HUES48 (cell line): ENCODE measurements at regions not wholly inside any gene's neighbourhood (a gene's known extent, or its start where the extent isn't known, plus 50 kb on each side); places are given as distances from the start of the nearest gene placed in this dataset.

Experiments used
- H3K27ac ChIP-seq: one replicate; pipeline ENCODE4 v1.7.0; 2013; ENCODE audit warnings: low read depth, low read length, inconsistent platforms
- H3K27me3 ChIP-seq: 2 replicates; pipeline ENCODE4 v1.6.1; 2013; ENCODE audit warnings: mild to moderate bottlenecking, low read length; ENCODE audit not compliant: control insufficient read depth, insufficient read depth
- H3K36me3 ChIP-seq: 2 replicates; pipeline ENCODE4 v1.6.1; 2013; ENCODE audit warnings: low read length; ENCODE audit not compliant: control insufficient read depth, insufficient read depth
- H3K4me1 ChIP-seq: 2 replicates; pipeline ENCODE4 v1.6.1; 2013; ENCODE audit warnings: mild to moderate bottlenecking, low read length; ENCODE audit not compliant: control insufficient read depth, insufficient read depth
- H3K4me3 ChIP-seq: 2 replicates; pipeline ENCODE4 v1.5.1; 2013; ENCODE audit warnings: mild to moderate bottlenecking, low read depth, low read length
- H3K9ac ChIP-seq: 2 replicates; pipeline ENCODE4 v1.6.1; 2013; ENCODE audit warnings: mild to moderate bottlenecking, low read depth, low read length, moderate library complexity
- H3K9me3 ChIP-seq: 2 replicates; pipeline ENCODE4 v1.6.1; 2013; ENCODE audit warnings: low read length; ENCODE audit not compliant: control insufficient read depth, insufficient read depth

GRCh38 chr10:28374036-28374435 is 71.2 kb upstream of the MPP7 start:
- Histone ChIP-seq H3K36me3 (no peaks in the 10 kb centered on the region), H3K9me3 (no peaks in the 10 kb centered on the region), H3K9ac (no peak overlapping the region), H3K4me1 (no peaks in the 10 kb centered on the region), H3K27me3 (no peaks in the 10 kb centered on the region), H3K27ac (no peak overlapping the region), H3K4me3 (no peak overlapping the region)

GRCh38 chr10:28375399-28376354 is 72.8 kb upstream of the MPP7 start:
- Histone ChIP-seq H3K27ac (no peak overlapping the region), H3K36me3 (no peaks in the 10 kb centered on the region), H3K9ac (no peak overlapping the region), H3K9me3 (no peaks in the 10 kb centered on the region), H3K4me1 (no peaks in the 10 kb centered on the region), H3K4me3 (no peak overlapping the region), H3K27me3 (no peaks in the 10 kb centered on the region)

GRCh38 chr10:28378986-28379585 is 76.2 kb upstream of the MPP7 start:
- no peaks in the 10 kb centered on the region for H3K9me3 ChIP-seq

DNA sequence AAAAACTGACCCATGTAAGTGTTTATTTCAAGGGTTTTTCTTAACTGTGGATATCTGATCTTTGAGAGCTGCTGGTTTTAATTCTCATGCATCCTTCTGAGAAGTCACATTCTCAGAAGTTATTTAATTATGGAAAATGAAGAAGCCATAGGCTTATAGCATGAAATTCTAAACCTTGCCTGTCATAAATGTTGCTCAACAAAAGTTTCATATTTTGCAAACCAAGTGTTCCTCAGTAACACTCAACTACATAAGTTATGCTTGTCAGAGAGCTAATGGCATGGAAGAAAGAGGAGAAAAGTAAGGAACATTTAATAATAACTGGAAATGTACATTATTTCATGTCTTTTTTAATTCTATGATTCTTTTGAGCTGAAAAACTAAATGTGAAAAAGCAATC is 78.6 kb upstream of the MPP7 start:
- H3K9ac ChIP-seq = no peak overlapping the region
- no peaks in the 10 kb centered on the region for H3K9me3 ChIP-seq
- no peaks in the 10 kb centered on the region for H3K27me3 ChIP-seq
- H3K27ac ChIP-seq = no peak overlapping the region
- no peaks in the 10 kb centered on the region for H3K36me3 ChIP-seq
- no peak overlapping the region for H3K4me3 ChIP-seq
- no peaks in the 10 kb centered on the region for H3K4me1 ChIP-seq

More at GRCh38 chr10:28378986-28379585, 76.2 kb upstream of the MPP7 start:
- H3K27ac ChIP-seq = no peak overlapping the region
- H3K9ac ChIP-seq = no peak overlapping the region
- no peaks in the 10 kb centered on the region for H3K36me3 ChIP-seq
- no peaks in the 10 kb centered on the region for H3K27me3 ChIP-seq
- no peaks in the 10 kb centered on the region for H3K4me1 ChIP-seq
- H3K4me3 ChIP-seq = no peak overlapping the region

DNA sequence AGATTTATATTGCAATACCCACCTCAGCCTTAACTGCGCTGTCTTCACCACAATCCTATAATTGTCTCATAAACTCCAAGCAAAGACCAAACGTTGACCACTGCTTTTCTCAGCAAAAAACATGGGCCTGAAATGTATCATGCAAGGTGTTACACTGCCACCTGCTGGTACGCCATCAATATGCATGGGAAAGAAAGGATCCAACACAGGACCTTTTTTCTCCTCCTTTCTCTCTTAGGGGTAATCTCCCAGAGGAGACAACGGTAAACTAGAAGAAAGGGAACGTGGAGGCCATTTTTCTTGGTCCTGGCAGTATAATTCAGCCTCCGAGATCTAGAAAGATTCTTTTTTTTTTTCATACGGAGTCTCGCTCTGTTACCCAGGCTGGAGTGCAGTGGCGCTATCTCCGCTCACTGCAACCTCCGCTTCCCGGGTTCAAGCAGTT is 79.1 kb upstream of the MPP7 start:
- H3K9ac ChIP-seq = no peak overlapping the region
- H3K4me1 ChIP-seq = no peaks in the 10 kb centered on the region
- no peak overlapping the region for H3K4me3 ChIP-seq
- no peaks in the 10 kb centered on the region for H3K27me3 ChIP-seq
- H3K9me3 ChIP-seq = no peaks in the 10 kb centered on the region
- no peaks in the 10 kb centered on the region for H3K36me3 ChIP-seq
- H3K27ac ChIP-seq = no peak overlapping the region

GRCh38 chr10:28382525-28383269 is 79.8 kb upstream of the MPP7 start:
- H3K4me3 ChIP-seq = no peak overlapping the region
- H3K27me3 ChIP-seq = no peaks in the 10 kb centered on the region
- no peak overlapping the region for H3K9ac ChIP-seq
- no peaks in the 10 kb centered on the region for H3K36me3 ChIP-seq
- H3K4me1 ChIP-seq = no peaks in the 10 kb centered on the region
- H3K27ac ChIP-seq = no peak overlapping the region
- no peaks in the 10 kb centered on the region for H3K9me3 ChIP-seq

DNA sequence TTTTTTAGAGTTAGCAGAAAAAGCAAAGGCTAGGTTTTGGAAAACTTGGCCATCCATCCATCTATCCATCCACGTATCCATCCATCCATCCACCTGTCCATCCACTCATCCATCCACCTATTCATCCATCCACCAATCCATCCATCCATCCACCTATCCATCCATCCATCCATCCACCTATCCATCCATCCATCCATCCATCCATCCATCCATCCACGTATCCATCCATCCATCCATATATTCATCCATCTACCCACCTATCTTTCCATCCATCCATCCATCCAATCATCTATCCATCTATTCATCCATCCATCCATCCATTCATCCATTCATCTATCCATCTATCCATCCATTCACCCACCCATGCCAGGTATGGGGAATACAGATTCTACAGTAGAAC is 81.7 kb upstream of the MPP7 start:
- Histone ChIP-seq H3K27me3 (no peaks in the 10 kb centered on the region), H3K4me1 (no peaks in the 10 kb centered on the region), H3K27ac (no peak overlapping the region), H3K9ac (no peak overlapping the region), H3K36me3 (no peaks in the 10 kb centered on the region), H3K9me3 (no peaks in the 10 kb centered on the region), H3K4me3 (no peak overlapping the region)

GRCh38 chr10:28385748-28386502 is 83.1 kb upstream of the MPP7 start:
- H3K9ac ChIP-seq = no peak overlapping the region
- no peaks in the 10 kb centered on the region for H3K4me1 ChIP-seq
- no peaks in the 10 kb centered on the region for H3K36me3 ChIP-seq
- H3K9me3 ChIP-seq = no peaks in the 10 kb centered on the region
- H3K4me3 ChIP-seq = no peak overlapping the region
- no peaks in the 10 kb centered on the region for H3K27me3 ChIP-seq
- H3K27ac ChIP-seq = no peak overlapping the region

- Histone ChIP-seq H3K9me3 (no peaks in the 10 kb centered on the region), H3K4me3 (no peak overlapping the region), H3K27ac (no peak overlapping the region), H3K36me3 (no peaks in the 10 kb centered on the region), H3K27me3 (no peaks in the 10 kb centered on the region), H3K9ac (no peak overlapping the region), H3K4me1 (no peaks in the 10 kb centered on the region)
These were observed 83.6 kb upstream of the MPP7 start for GRCh38 chr10:28386503-28386868.

- H3K9ac ChIP-seq = no peak overlapping the region
- no peaks in the 10 kb centered on the region for H3K9me3 ChIP-seq
- H3K27me3 ChIP-seq = no peaks in the 10 kb centered on the region
- no peaks in the 10 kb centered on the region for H3K36me3 ChIP-seq
- no peaks in the 10 kb centered on the region for H3K4me1 ChIP-seq
- no peak overlapping the region for H3K4me3 ChIP-seq
- no peak overlapping the region for H3K27ac ChIP-seq
These were observed 84.3 kb upstream of the MPP7 start for GRCh38 chr10:28387140-28387539.
